ENCODE measurements at regions not wholly inside any gene's neighbourhood (a gene's known extent, or its start where the extent isn't known, plus 50 kb on each side); places are given as distances from the start of the nearest gene placed in this dataset.

DNA sequence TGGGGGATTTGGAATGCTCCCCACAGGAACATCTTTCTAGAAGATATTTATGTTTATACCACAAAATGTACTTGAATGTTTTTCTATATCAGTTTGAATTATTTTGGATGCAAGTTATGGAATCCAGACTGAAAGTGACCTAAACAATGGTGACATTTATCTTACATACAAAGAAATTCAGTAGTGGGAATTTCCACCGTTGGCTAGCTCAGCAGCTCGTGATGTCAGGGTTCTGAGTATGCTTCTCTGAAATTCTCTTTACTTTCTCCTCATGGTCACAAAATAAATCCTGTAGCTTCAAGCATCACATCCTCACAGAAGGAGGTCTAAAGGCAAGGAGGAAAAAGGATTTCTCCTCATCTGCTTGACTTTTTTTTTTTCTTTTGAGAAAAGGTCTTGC lies 105.3 kb downstream of the AKAIN1 start:
- no peak overlapping the region for H3K4me3 Mint-ChIP-seq
- intact Hi-C loops (cut with micrococcal nuclease), result no loop called here
- H3K36me3 Mint-ChIP-seq (ENCODE audit: low read depth), result no peaks in the 10 kb centered on the region
- H3K9me3 Mint-ChIP-seq, result peaks cover 19% of the 10 kb centered on the region
- no peak overlapping the region for H3K27ac Mint-ChIP-seq
- CTCF ChIA-PET, result interaction anchor here (0.6 to 0.8 kb wide), 2 partner anchors 11 to 200 kb away, joined by 4 to 5 read pairs; no protein-coding TSS in a partner anchor
- H3K27me3 Mint-ChIP-seq (ENCODE audit: low read depth), result peaks cover 2% of the 10 kb centered on the region
- no peak for DNase-seq
- H3K4me1 Mint-ChIP-seq (ENCODE audit: low read depth), result no peaks in the 10 kb centered on the region

DNA sequence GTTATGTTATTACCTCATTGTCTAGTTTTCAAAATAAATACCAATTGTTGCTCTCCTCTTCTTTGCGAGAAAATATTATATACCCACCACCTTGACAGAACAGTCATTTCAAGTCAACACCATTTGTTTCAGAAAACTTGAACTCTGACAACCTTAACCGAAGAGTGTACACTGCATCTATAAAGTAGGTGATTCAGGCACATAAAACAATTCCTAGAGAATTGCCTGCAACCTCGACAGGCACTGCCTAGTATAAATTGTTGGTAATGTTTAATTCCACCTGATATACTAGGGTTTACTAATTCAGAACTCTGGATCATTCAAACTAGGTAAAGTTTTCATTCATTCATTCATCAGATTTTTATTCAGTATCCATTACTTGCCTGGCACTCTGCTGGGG lies 121.8 kb downstream of the AKAIN1 start:
- Mint-ChIP-seq H3K27ac (no peak overlapping the region), H3K27me3 (ENCODE audit: low read depth) (no peaks in the 10 kb centered on the region), H3K36me3 (ENCODE audit: low read depth) (no peaks in the 10 kb centered on the region), H3K4me1 (ENCODE audit: low read depth) (peaks cover 3% of the 10 kb centered on the region), H3K9me3 (no peaks in the 10 kb centered on the region), H3K4me3 (no peak overlapping the region)
- CTCF ChIA-PET, result interaction anchor here (0.7 kb wide), 1 partner anchor 58 kb away, joined by 3 read pairs; no protein-coding TSS in a partner anchor
- intact Hi-C loops (cut with micrococcal nuclease), result no loop called here
- DNase-seq, result no peak

DNA sequence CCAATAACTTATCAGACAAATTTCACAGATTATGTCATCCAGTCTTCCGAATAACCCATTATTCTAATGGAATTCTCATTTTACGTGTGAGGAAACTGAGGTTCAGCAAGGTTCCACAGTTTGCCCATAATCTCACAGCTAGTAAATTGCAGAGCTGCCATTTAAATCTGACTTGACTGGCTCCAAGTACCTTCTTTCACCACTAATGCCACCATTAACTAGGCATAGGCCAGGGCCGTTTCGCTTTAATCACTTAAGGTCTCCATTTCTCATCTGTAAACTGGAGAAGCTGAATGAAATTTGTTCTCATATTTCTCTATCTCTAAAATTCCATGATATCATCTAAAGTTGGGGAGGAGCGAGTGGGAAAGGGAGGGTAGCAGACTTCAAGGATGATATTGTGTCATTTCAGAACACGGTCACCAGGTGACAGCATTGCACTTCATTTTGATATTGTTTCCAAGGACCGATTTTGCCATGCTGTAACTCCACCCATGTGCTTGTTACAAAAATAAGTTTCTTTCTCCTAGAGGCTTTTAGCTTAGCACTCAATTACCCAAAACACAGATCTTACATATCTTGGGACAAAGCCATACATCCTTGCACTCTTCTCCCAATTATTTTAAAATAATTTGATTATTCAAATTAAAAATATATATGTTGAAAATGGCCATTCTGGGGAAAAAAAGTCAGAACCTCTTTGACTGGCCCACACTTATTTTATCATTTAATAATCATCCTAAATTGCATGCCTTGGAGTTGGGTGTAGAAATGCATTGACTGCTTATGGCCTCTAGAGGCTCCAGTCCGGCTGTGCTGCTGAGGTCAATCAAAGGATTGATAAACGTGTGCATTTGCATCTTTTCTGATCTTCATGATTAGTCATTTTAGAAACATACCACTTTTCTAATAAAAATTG lies 123.8 kb downstream of the AKAIN1 start:
- Mint-ChIP-seq H3K27me3 (ENCODE audit: low read depth) (no peaks in the 10 kb centered on the region), H3K9me3 (no peaks in the 10 kb centered on the region), H3K4me1 (ENCODE audit: low read depth) (peaks cover 3% of the 10 kb centered on the region), H3K36me3 (ENCODE audit: low read depth) (no peaks in the 10 kb centered on the region), H3K4me3 (no peak overlapping the region), H3K27ac (no peak overlapping the region)
- DNase-seq, result peak; percentile 34
- intact Hi-C loops (cut with micrococcal nuclease), result loop anchor here (1.0 to 5.0 kb wide), 5 partner anchors 33 to 818 kb away; partner anchors contain the start of gene ZBTB14
- CTCF ChIA-PET, result interaction anchor here (1.0 to 1.4 kb wide), 6 partner anchors 14 to 172 kb away, joined by 3 to 6 read pairs (median 3); no protein-coding TSS in a partner anchor

DNA sequence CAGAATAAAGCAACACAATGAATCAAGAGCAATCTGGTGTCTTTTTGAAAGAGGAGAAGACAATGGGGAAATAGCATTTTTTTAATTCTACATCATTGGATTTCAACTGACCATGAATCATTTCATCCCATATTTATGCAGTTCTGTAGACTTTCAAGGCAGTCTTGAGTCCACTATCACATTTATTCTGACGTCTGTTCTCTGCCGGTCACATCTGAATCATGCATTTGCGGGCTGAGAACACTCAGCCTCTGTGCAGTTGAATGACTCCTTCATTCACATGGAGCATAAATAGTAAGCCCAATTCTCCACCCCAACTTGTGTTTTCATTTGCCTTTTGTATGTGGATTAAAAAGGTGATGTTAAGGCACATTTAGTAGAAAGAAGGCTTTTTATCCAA lies 128.2 kb downstream of the AKAIN1 start:
- CTCF ChIA-PET, result no interaction called here
- no peak overlapping the region for H3K4me3 Mint-ChIP-seq
- intact Hi-C loops (cut with micrococcal nuclease), result no loop called here
- H3K4me1 Mint-ChIP-seq (ENCODE audit: low read depth), result peaks cover 3% of the 10 kb centered on the region
- no peak for DNase-seq
- H3K36me3 Mint-ChIP-seq (ENCODE audit: low read depth), result no peaks in the 10 kb centered on the region
- H3K9me3 Mint-ChIP-seq, result no peaks in the 10 kb centered on the region
- no peaks in the 10 kb centered on the region for H3K27me3 Mint-ChIP-seq (ENCODE audit: low read depth)
- no peak overlapping the region for H3K27ac Mint-ChIP-seq

DNA sequence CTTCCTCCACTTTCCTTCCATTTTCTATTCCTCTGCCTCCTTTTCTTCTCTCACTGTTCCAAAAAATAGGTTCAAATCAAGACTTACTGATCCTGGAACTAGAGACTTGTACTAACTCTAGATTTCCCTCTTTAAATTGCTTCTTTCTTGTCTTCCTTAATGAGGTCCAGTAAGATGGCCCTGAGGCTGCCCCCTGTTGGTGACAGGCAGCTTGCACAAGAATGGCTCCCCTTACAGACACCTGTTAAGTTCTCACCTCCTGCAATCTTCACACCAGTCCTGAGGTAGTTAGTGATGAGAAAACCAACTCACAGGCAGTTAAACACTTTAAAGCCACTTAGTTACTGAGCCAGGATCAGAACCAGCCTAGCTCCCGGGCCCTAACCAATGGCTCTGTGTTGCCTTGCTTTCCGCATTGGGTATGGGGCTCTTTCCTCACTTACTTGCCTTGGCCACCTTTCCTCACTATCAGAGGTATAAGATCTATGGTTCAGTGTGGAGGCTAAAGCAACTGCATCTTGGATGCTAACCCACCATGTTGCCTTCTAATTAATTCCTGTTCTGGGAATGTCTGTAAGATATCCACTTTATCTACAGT lies 130.6 kb downstream of the AKAIN1 start:
- no peak overlapping the region for H3K27ac Mint-ChIP-seq
- H3K27me3 Mint-ChIP-seq (ENCODE audit: low read depth), result no peaks in the 10 kb centered on the region
- CTCF ChIA-PET, result interaction anchor here (0.6 kb wide), 1 partner anchor 918 kb away, joined by 6 read pairs; no protein-coding TSS in a partner anchor
- H3K36me3 Mint-ChIP-seq (ENCODE audit: low read depth), result no peaks in the 10 kb centered on the region
- H3K9me3 Mint-ChIP-seq, result no peaks in the 10 kb centered on the region
- H3K4me1 Mint-ChIP-seq (ENCODE audit: low read depth), result no peaks in the 10 kb centered on the region
- peak; percentile 39 for DNase-seq
- intact Hi-C loops (cut with micrococcal nuclease), result no loop called here
- no peak overlapping the region for H3K4me3 Mint-ChIP-seq

DNA sequence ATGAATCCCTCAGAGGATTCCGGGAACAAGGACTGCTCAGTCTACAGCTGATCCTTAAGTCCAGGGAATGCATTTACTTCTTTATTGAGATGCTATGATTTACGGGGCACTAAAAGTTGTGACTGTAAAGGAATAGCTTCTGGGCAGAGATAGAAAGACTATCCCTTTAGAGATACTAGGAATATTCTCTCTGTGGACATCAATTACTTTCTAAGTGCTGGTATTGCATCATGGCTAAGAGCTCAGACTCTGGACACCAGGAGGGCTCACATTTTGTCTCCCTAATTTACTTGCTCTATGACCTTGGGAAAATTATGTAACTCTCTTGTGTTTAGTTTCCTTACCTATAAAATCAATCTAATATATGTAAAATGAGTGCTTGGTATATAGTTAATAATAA lies 131.4 kb downstream of the AKAIN1 start:
- Mint-ChIP-seq H3K36me3 (ENCODE audit: low read depth) (no peaks in the 10 kb centered on the region), H3K4me3 (no peak overlapping the region), H3K27me3 (ENCODE audit: low read depth) (no peaks in the 10 kb centered on the region), H3K4me1 (ENCODE audit: low read depth) (no peaks in the 10 kb centered on the region), H3K9me3 (no peaks in the 10 kb centered on the region), H3K27ac (no peak overlapping the region)
- CTCF ChIA-PET, result interaction anchor here (0.6 kb wide), 1 partner anchor 39 kb away, joined by 3 read pairs; no protein-coding TSS in a partner anchor
- intact Hi-C loops (cut with micrococcal nuclease), result no loop called here
- no peak for DNase-seq

DNA sequence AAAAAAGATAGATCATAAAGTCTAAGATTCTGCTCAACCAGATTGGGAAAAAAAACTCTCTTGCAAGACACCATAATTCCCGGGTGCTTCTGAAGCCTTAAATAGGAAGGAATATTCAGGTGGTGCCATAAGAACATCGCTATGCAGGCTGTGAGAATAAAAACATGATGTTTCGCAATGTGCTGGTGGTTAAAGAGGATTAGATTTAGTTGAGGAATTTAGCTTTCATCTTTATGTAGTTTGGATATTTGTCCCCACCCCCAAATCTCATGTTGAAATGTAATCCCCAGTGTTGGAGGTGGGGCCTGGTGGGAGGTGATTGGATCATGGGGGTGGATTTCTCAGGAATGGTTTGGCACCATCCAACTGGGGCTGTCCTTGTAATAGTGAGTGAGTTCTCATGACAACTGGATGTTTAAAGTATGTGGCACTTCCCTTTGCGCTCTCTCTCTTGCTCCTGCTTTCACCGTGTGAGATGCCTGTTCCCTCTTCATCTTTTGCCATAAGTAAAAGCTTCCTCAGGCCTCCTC lies 132.2 kb downstream of the AKAIN1 start:
- H3K4me1 Mint-ChIP-seq (ENCODE audit: low read depth), result no peaks in the 10 kb centered on the region
- DNase-seq, result no peak
- H3K27me3 Mint-ChIP-seq (ENCODE audit: low read depth), result no peaks in the 10 kb centered on the region
- no peaks in the 10 kb centered on the region for H3K36me3 Mint-ChIP-seq (ENCODE audit: low read depth)
- no peaks in the 10 kb centered on the region for H3K9me3 Mint-ChIP-seq
- H3K27ac Mint-ChIP-seq, result no peak overlapping the region
- CTCF ChIA-PET, result interaction anchor here (1.6 kb wide), 1 partner anchor 41 kb away, joined by 4 read pairs; no protein-coding TSS in a partner anchor
- no peak overlapping the region for H3K4me3 Mint-ChIP-seq
- intact Hi-C loops (cut with micrococcal nuclease), result no loop called here

DNA sequence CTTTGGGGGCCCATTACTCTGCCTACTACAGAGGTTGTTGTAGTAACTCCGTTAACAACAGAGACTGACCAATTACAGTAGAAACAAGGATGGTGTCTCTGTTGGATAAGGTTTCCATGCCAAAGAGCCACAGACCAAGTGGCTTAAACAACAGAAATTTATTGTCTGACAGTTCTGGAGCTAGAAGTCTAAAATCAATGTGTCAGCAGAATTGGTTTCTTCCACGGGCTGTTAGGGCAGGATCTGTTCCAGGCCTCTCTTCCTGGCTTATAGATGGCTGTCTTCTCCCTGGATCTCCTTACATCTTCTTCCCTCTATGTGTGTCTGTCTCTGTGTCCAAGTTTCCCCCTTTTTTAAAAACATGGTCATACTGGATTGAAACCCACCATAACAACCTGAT lies 135.3 kb downstream of the AKAIN1 start:
- Mint-ChIP-seq H3K4me3 (no peak overlapping the region), H3K4me1 (ENCODE audit: low read depth) (peaks cover 20% of the 10 kb centered on the region), H3K27me3 (ENCODE audit: low read depth) (peaks cover 3% of the 10 kb centered on the region), H3K9me3 (no peaks in the 10 kb centered on the region), H3K36me3 (ENCODE audit: low read depth) (no peaks in the 10 kb centered on the region), H3K27ac (no peak overlapping the region)
- DNase-seq, result no peak
- CTCF ChIA-PET, result interaction anchor here (0.6 kb wide), 2 partner anchors 149 to 832 kb away, joined by 3 to 5 read pairs; no protein-coding TSS in a partner anchor
- intact Hi-C loops (cut with micrococcal nuclease), result no loop called here

DNA sequence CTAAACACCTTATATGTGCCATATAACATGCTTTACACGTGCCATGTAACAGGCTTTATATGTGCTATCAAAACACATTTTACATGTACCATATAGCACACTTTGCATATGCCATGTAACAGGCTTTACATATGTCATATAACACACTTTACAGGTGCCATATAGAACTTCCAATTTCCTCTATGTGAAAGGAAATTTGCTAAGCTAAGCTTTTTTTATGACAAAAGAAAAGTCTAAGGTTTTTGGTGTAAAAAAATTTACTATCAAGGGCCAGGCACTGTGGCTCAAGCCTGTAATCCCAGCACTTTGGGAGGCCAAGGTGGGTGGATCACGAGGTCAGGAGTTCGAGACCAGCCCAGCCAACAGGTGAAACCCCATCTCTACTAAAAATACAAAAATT lies 136.5 kb downstream of the AKAIN1 start:
- Mint-ChIP-seq H3K36me3 (ENCODE audit: low read depth) (no peaks in the 10 kb centered on the region), H3K27me3 (ENCODE audit: low read depth) (peaks cover 3% of the 10 kb centered on the region), H3K4me3 (no peak overlapping the region), H3K27ac (no peak overlapping the region), H3K9me3 (no peaks in the 10 kb centered on the region), H3K4me1 (ENCODE audit: low read depth) (peaks cover 20% of the 10 kb centered on the region)
- intact Hi-C loops (cut with micrococcal nuclease), result no loop called here
- DNase-seq, result no peak
- CTCF ChIA-PET, result interaction anchor here (0.8 kb wide), 1 partner anchor 9 kb away, joined by 3 read pairs; no protein-coding TSS in a partner anchor

DNA sequence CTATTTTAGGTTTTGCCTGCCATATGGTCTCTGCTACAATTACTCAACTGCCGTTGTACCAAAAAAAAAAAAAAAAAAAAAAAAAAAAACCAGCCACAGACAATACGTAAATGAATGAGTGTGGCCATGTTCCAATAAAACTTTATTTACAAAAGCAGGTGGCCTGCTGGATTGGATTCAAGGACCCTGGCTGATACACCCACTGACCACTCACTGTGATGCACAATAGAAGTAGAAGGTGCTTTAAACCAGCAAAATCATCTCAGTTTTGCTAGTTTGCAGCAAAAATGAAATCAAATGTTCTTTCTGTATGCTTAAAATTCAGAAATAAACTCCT lies 137.4 kb downstream of the AKAIN1 start:
- Mint-ChIP-seq H3K27me3 (ENCODE audit: low read depth) (peaks cover 5% of the 10 kb centered on the region), H3K9me3 (no peaks in the 10 kb centered on the region), H3K4me3 (no peak overlapping the region), H3K27ac (no peak overlapping the region), H3K4me1 (ENCODE audit: low read depth) (peaks cover 20% of the 10 kb centered on the region), H3K36me3 (ENCODE audit: low read depth) (no peaks in the 10 kb centered on the region)
- DNase-seq, result no peak
- intact Hi-C loops (cut with micrococcal nuclease), result loop anchor here (2.0 to 5.0 kb wide), 2 partner anchors 937 to 1357 kb away; no protein-coding TSS in a partner anchor
- CTCF ChIA-PET, result interaction anchor here (0.8 to 1.4 kb wide), 4 partner anchors 9 to 955 kb away, joined by 3 read pairs; no protein-coding TSS in a partner anchor

DNA sequence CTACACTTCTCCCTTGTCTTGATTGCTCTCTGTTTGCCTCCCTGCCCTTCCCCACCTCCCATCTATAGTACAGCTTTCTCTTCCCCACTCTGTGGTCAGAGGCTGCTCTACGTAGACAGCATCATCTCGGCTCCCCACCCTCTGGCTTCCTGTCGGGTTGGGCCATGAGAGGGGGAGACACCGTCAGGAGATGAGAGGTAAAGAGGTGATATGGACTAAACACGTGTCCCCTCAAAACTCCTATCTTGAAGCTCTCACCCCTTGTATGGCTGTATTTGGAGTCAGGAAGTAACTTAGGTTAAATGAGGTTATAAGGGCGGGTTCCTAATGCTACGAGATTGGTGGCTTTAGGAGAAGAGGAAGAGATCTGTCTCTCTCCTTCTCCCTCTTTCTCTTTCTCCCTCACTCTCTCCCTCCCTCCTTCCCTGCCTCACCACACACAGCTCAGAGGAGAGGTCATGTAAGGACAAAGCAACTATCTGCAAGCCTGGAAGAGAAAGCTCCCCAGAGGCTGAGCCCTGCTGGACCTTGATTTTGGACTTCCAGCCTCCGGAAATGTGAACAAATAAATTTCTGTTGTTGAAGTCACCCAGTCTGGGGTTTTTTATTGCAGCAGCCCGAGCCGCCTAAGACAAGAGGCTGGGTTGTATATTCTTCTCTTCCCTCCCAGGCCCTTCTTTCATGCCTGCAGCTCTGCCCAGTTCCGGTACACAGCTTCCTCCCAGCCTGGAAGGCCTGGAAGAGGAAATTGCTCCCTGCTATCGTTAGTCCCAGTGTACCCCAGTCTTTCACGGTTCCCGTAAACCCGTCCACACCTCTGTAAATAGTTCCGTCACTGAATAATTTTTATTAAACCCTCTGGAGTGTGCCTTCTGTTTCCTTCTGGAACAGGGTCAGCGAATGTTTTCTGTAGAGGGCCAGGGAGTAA lies 138.0 kb downstream of the AKAIN1 start:
- H3K4me3 Mint-ChIP-seq, result no peak overlapping the region
- no peaks in the 10 kb centered on the region for H3K36me3 Mint-ChIP-seq (ENCODE audit: low read depth)
- H3K4me1 Mint-ChIP-seq (ENCODE audit: low read depth), result peaks cover 20% of the 10 kb centered on the region
- H3K27ac Mint-ChIP-seq, result peak overlapping the region; percentile 2
- intact Hi-C loops (cut with micrococcal nuclease), result loop anchor here (2.0 to 5.0 kb wide), 2 partner anchors 937 to 1356 kb away; no protein-coding TSS in a partner anchor
- peaks cover 5% of the 10 kb centered on the region for H3K27me3 Mint-ChIP-seq (ENCODE audit: low read depth)
- peak; percentile 62 for DNase-seq
- no peaks in the 10 kb centered on the region for H3K9me3 Mint-ChIP-seq
- CTCF ChIA-PET, result interaction anchor here (0.6 to 3.4 kb wide), 12 partner anchors 13 to 1012 kb away, joined by 3 to 43 read pairs (median 3); no protein-coding TSS in a partner anchor
